GM12878 (cell line): ENCODE measurements at regions not wholly inside any gene's neighbourhood (a gene's known extent, or its start where the extent isn't known, plus 50 kb on each side); places are given as distances from the start of the nearest gene placed in this dataset.

Source experiments
- ATAC-seq: fragments of 200-7000 bp; cut with Tn5 transposase; 3 replicates; pipeline ENCODE4 v1.9.1; 2020; ENCODE audit warnings: mild to moderate bottlenecking, moderate library complexity
- BruUV-seq: library from RNA; stranded (reverse); fragments of 400-500 nt; replicated peaks from 2 replicates; lab custom pipeline; 2021; lab: Mats Ljungman, UMichigan
- CTCF ChIA-PET: fragments of 300-600 bp; sonication (Branson Sonifier 250); formaldehyde crosslinking; extraction: SDS; loops from one replicate; lab custom pipeline; 2021; ENCODE audit warnings: inconsistent platforms; lab: Yijun Ruan, JAX
- POLR2A ChIA-PET: fragments of 350-600 bp; formaldehyde crosslinking; extraction: SDS; loops from one replicate; lab custom pipeline; 2021; ENCODE audit warnings: inconsistent platforms; lab: Charles Lee
- RAD21 ChIA-PET: fragments of 300-600 bp; sonication (Branson Sonifier 250); formaldehyde crosslinking; loops from one replicate; lab custom pipeline; 2023; ENCODE audit warnings: antibody characterized with exemption; ENCODE audit not compliant: unreplicated experiment; lab: Charles Lee
- SMC1A ChIA-PET: fragments of 300-600 bp; sonication (Branson Sonifier 250); formaldehyde crosslinking; loops from one replicate; lab custom pipeline; 2023; ENCODE audit not compliant: unreplicated experiment, uncharacterized antibody; lab: Charles Lee
- DNase-seq: peaks from one replicate; pipeline ENCODE4 v3.0.0-alpha.2; 2011; ENCODE audit warnings: low read depth, low spot score
- FAIRE-seq: peaks from 3 replicates; lab custom pipeline; 2011; peaks lifted over from hg19 to GRCh38; lab: Jason Lieb, UNC
- H2AFZ ChIP-seq: 2 replicates; pipeline ENCODE4 v1.6.0; 2011; ENCODE audit warnings: low read depth, low read length, control low read depth; ENCODE audit not compliant: control insufficient read depth
- H3K27ac ChIP-seq: 2 replicates; pipeline ENCODE4 v1.5.1; 2011; ENCODE audit warnings: control low read depth; ENCODE audit not compliant: control insufficient read depth, insufficient read depth
- H3K27me3 ChIP-seq, 2 experiments: replicated peaks in 1 of 2; 2 replicates each; pipeline versions ENCODE4 v1.6.0 to v1.6.1; 2011; ENCODE audit warnings: low read length in 1 of 2; ENCODE audit not compliant: control insufficient read depth in 2 of 2, insufficient read depth in 2 of 2
- H3K36me3 ChIP-seq, 2 experiments: 2 replicates each; pipeline ENCODE4 v1.5.1; 2011; ENCODE audit warnings: low read length in 1 of 2; ENCODE audit not compliant: control insufficient read depth in 2 of 2, insufficient read depth in 2 of 2
- H3K4me1 ChIP-seq: 2 replicates; pipeline ENCODE4 v1.6.1; 2011; ENCODE audit warnings: mild to moderate bottlenecking, low read length, moderate library complexity, mixed read lengths; ENCODE audit not compliant: control insufficient read depth, insufficient read depth
- H3K4me2 ChIP-seq: 2 replicates; pipeline ENCODE4 v1.6.0; 2011; ENCODE audit warnings: control low read depth; ENCODE audit not compliant: control insufficient read depth, insufficient read depth
- H3K4me3 ChIP-seq: fragments of 200-600 bp; sonication (generic); 2 replicates; pipeline ENCODE4 v1.5.1; 2016
- H3K79me2 ChIP-seq: 2 replicates; pipeline ENCODE4 v1.6.0; 2011; ENCODE audit warnings: low read length; ENCODE audit not compliant: control insufficient read depth, insufficient read depth
- H3K9ac ChIP-seq: 2 replicates; pipeline ENCODE4 v1.8.0; 2011; ENCODE audit warnings: low read length, control low read depth, mixed read lengths; ENCODE audit not compliant: control insufficient read depth, insufficient read depth
- H3K9me3 ChIP-seq: replicated peaks from 3 replicates; pipeline ENCODE4 v1.5.1; 2011; ENCODE audit warnings: mild to moderate bottlenecking, low read length; ENCODE audit not compliant: control insufficient read depth, insufficient read depth
- H4K20me1 ChIP-seq: 2 replicates; pipeline ENCODE4 v1.6.0; 2011; ENCODE audit not compliant: control insufficient read depth, insufficient read depth
- ASH2L ChIP-seq: fragments of 300-600, 200-600 bp; sonication (generic); IDR thresholded peaks from 2 replicates; pipeline ENCODE4 v1.6.1; 2017; ENCODE audit warnings: low read depth, mild to moderate bottlenecking, borderline replicate concordance
- CBFB ChIP-seq: IDR thresholded peaks from 2 replicates; pipeline ENCODE4 v1.6.1; 2016; ENCODE audit warnings: antibody characterized with exemption, low read depth
- CHD1 ChIP-seq: IDR thresholded peaks from 2 replicates; pipeline ENCODE4 v1.6.1; 2012; ENCODE audit warnings: low read depth, low read length, improper control_type of control experiment
- E2F4 ChIP-seq: IDR thresholded peaks from 2 replicates; pipeline ENCODE4 v1.6.1; 2012; ENCODE audit warnings: low read depth, low read length, improper control_type of control experiment
- EP300 ChIP-seq, 2 experiments: fragments of 150-350 bp in 1 of 2; IDR thresholded peaks; 2 replicates each; pipeline ENCODE4 v1.6.1; 2011 to 2012; ENCODE audit warnings: low read depth in 2 of 2, low read length in 2 of 2, borderline replicate concordance in 1 of 2, improper control_type of control experiment in 1 of 2, inconsistent platforms in 1 of 2; ENCODE audit not compliant: control insufficient read depth in 1 of 2
- RELB ChIP-seq: fragments of 450-650 bp; IDR thresholded peaks from 2 replicates; pipeline ENCODE4 v1.6.1; 2017; ENCODE audit warnings: low read depth, mild to moderate bottlenecking, moderate library complexity
- REST ChIP-seq: IDR thresholded peaks from 2 replicates; pipeline ENCODE4 v1.6.1; 2012; ENCODE audit warnings: mild to moderate bottlenecking, low read depth, low read length
- SKIL ChIP-seq: fragments of 450-650 bp; IDR thresholded peaks from 2 replicates; pipeline ENCODE4 v1.6.1; 2017; ENCODE audit warnings: mild to moderate bottlenecking, low read depth, inconsistent platforms; ENCODE audit not compliant: poor library complexity, severe bottlenecking
- SMAD5 ChIP-seq: IDR thresholded peaks from 2 replicates; pipeline ENCODE4 v1.6.1; 2016; ENCODE audit warnings: antibody characterized with exemption, low read depth
- USF2 ChIP-seq: IDR thresholded peaks from 2 replicates; pipeline ENCODE4 v1.6.1; 2011; ENCODE audit warnings: low read depth, low read length, improper control_type of control experiment, borderline replicate concordance
- WGBS: methylation state at CpG from one replicate; pipeline ENCODE4 v1.1.6; 2016; ENCODE audit warnings: low lambda C conversion rate; ENCODE audit not compliant: insufficient replicate concordance, insufficient coverage; ENCODE audit errors: missing lambda C conversion rate; 5-methylcytosine and 5-hydroxymethylcytosine counted together
- in situ Hi-C: fragments of 300-500 bp; cut with MboI; formaldehyde crosslinking; loops from 9 replicates; pipeline ENCODE4 v1.14.3; 2018; ENCODE audit warnings: mixed read lengths
- intact Hi-C: fragments of 100-400 bp; cut with micrococcal nuclease; formaldehyde crosslinking; loops from one replicate; pipeline ENCODE4 v1.14.2; 2022; ENCODE audit not compliant: unreplicated experiment

- no peak for TF ChIP-seq E2F4
These were observed 418.2 kb upstream of the PODXL start (continued) for GRCh38 chr7:131974671-131975070.

- POLR2A ChIA-PET: no interaction called here
- RAD21 ChIA-PET: no interaction called here
- WGBS: 59% methylated on average over 2 of the region's 2 CpGs
- H3K9me3 ChIP-seq: no peaks in the 10 kb centered on the region
- H3K79me2 ChIP-seq: no peaks in the 10 kb centered on the region
- no peak for TF ChIP-seq USF2
- no peak for TF ChIP-seq EP300 (IDR thresholded peaks at IDR 0.05; ENCODE audit: borderline replicate concordance in 1 of 2, control insufficient read depth in 1 of 2, low read depth in 2 of 2, low read length in 2 of 2)
- TF ChIP-seq SMAD5: no peak
- TF ChIP-seq SKIL: no peak
- TF ChIP-seq RELB: no peak
- no peak for TF ChIP-seq ASH2L
- TF ChIP-seq CHD1: no peak
- TF ChIP-seq REST: no peak
- TF ChIP-seq CBFB: no peak
- FAIRE-seq (no peak), DNase-seq (no peak), ATAC-seq (no peak)
- BruUV-seq: no TSS peak
- H3K36me3 ChIP-seq: no peaks in the 10 kb centered on the region
- no peak overlapping the region for H3K4me2 ChIP-seq
- CTCF ChIA-PET: no interaction called here
- H3K27ac ChIP-seq: no peak overlapping the region
- no peak overlapping the region for H3K4me3 ChIP-seq
- no peaks in the 10 kb centered on the region for H3K27me3 ChIP-seq
- SMC1A ChIA-PET: no interaction called here
- no peaks in the 10 kb centered on the region for H3K4me1 ChIP-seq
- no peak overlapping the region for H2AFZ ChIP-seq
- H4K20me1 ChIP-seq: no peaks in the 10 kb centered on the region
- intact Hi-C loops (no loop called here), in situ Hi-C loops (no loop called here)
- H3K9ac ChIP-seq: no peak overlapping the region
These were observed 415.8 kb upstream of the PODXL start for GRCh38 chr7:131972251-131972650.
